HFFc6 (cell line): ENCODE measurements at regions not wholly inside any gene's neighbourhood (a gene's known extent, or its start where the extent isn't known, plus 50 kb on each side); places are given as distances from the start of the nearest gene placed in this dataset.

Experiments
- DNase-seq: peaks from one replicate; pipeline ENCODE4 v3.0.0-alpha.2; 2018
- H3K27ac Mint-ChIP-seq: 2 replicates; pipeline ENCODE4 v1.8.0; 2020; ENCODE audit warnings: mild to moderate bottlenecking, mixed read lengths
- H3K27me3 Mint-ChIP-seq: 2 replicates; pipeline ENCODE4 v1.8.0; 2021; ENCODE audit warnings: mild to moderate bottlenecking, moderate library complexity, mixed read lengths; ENCODE audit not compliant: insufficient read depth
- H3K36me3 Mint-ChIP-seq: 2 replicates; pipeline ENCODE4 v1.8.0; 2021; ENCODE audit warnings: low read depth, mixed read lengths
- H3K4me1 Mint-ChIP-seq: 2 replicates; pipeline ENCODE4 v1.8.0; 2020; ENCODE audit warnings: low read depth, mixed read lengths
- H3K4me3 Mint-ChIP-seq: 2 replicates; pipeline ENCODE4 v1.8.0; 2020; ENCODE audit warnings: mild to moderate bottlenecking, moderate library complexity, mixed read lengths
- H3K9me3 Mint-ChIP-seq: 2 replicates; pipeline ENCODE4 v1.8.0; 2020; ENCODE audit warnings: mild to moderate bottlenecking, mixed read lengths
- TF ChIP-seq, protein P1 (sequence below): fragments of 200-600 bp; sonication (generic); IDR thresholded peaks from 2 replicates; pipeline ENCODE4 v1.5.0; 2021; ENCODE audit warnings: antibody characterized with exemption, mild to moderate bottlenecking

DNA sequence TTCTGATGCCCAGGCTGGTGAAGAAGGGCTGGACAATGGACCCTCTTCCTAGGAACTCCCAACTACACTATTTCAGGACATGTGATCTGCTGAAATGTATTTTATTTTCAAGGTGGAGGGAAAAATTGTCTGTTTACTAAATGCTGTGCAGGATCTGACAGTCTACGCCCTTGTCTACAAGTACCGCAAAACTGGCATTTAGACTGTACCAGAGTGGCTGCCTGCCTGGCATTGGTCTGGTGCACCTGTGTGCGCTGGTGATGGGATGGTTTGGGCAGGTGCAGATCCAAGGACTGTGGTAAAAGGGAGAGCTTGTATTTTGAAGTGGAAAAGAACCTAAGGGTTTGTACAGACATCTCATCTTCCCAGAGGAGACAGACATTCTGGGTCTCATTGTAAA, 79.7 kb downstream of the AIPL1 start:
- H3K27ac Mint-ChIP-seq = no peak overlapping the region
- TF ChIP-seq, protein P1, sequence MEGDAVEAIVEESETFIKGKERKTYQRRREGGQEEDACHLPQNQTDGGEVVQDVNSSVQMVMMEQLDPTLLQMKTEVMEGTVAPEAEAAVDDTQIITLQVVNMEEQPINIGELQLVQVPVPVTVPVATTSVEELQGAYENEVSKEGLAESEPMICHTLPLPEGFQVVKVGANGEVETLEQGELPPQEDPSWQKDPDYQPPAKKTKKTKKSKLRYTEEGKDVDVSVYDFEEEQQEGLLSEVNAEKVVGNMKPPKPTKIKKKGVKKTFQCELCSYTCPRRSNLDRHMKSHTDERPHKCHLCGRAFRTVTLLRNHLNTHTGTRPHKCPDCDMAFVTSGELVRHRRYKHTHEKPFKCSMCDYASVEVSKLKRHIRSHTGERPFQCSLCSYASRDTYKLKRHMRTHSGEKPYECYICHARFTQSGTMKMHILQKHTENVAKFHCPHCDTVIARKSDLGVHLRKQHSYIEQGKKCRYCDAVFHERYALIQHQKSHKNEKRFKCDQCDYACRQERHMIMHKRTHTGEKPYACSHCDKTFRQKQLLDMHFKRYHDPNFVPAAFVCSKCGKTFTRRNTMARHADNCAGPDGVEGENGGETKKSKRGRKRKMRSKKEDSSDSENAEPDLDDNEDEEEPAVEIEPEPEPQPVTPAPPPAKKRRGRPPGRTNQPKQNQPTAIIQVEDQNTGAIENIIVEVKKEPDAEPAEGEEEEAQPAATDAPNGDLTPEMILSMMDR = no peak
- no peaks in the 10 kb centered on the region for H3K36me3 Mint-ChIP-seq
- DNase-seq = no peak
- peaks cover 10% of the 10 kb centered on the region for H3K27me3 Mint-ChIP-seq
- no peak overlapping the region for H3K4me3 Mint-ChIP-seq
- peaks cover 4% of the 10 kb centered on the region for H3K9me3 Mint-ChIP-seq
- no peaks in the 10 kb centered on the region for H3K4me1 Mint-ChIP-seq

DNA sequence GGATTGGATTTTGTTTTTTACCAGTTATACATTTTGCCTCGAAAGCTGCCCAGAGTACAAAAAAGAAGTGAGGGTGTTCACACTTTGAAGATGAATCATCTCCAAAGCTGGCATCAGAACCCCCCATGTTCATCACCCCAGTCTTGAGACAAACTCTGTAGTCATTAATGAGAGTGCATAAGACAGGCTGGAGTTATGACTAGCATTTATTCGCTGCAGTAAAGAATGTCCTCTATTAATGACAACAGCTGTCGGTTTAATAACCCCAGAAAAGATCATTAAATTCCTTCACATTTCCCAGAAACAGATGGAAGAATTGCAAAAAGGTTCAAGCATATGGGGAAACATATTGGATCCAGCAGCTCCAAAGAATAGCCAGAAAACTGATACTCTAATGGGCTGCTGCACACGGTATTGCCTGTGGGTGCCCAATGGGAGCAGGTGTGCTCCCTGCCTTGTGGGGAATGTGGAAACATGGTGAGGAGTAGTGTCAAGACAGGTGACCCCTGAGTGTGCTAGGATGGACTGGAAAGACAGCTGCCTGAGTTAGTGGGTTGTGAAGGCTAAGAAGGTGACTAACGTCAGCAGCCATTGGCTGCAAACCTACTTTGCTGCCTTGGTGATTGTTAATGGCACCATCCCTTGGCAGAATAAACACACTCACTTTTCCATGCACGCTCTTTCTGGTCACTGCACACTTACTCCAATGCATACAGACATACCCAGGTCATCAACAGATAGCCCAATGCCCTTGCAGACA, 81.9 kb downstream of the AIPL1 start:
- DNase-seq = no peak
- no peaks in the 10 kb centered on the region for H3K4me1 Mint-ChIP-seq
- H3K27ac Mint-ChIP-seq = no peak overlapping the region
- TF ChIP-seq, protein P1 = no peak
- no peak overlapping the region for H3K4me3 Mint-ChIP-seq
- no peaks in the 10 kb centered on the region for H3K36me3 Mint-ChIP-seq
- peaks cover 5% of the 10 kb centered on the region for H3K27me3 Mint-ChIP-seq
- H3K9me3 Mint-ChIP-seq = peaks cover 4% of the 10 kb centered on the region

DNA sequence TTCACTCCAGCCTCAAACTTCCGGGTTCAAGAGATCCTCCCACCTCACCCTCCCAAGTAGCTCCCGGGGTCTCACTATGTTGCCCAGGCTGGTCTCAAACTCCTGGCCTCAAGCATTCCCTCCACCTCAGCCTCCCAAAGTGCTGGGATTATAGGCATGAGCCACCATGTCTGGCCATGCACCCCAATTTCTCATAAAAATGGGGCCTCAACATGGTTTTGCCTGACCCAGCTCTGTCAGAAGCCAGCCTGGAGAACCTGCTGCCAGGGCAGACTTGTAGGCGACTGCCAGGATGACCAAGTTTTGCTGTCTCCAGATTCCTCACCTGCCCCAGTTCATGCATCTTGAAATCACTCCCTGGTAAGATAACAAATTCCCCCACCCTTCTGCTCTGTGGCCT, 82.9 kb downstream of the AIPL1 start:
- DNase-seq = no peak

DNA sequence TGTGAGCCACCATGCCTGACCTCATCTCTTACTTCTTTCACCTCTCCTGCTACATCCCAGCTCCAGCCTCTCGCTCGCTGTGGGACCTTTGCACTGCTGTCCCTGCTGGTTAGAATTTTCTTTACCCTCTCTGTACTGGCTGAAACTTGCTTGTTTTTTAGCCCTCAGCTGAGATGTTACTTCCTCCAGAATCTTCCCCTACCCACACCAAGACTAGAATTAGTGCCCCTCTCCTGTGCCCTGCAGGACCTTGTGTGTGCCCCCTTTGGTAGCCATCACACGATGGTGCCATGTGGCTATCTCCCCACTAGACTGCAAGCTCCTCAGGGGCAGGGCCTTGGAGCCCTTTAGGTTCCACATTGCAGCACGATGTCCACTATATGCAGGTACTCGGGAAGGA, 84.1 kb downstream of the AIPL1 start:
- TF ChIP-seq, protein P1 = no peak
- peaks cover 4% of the 10 kb centered on the region for H3K27me3 Mint-ChIP-seq
- no peaks in the 10 kb centered on the region for H3K36me3 Mint-ChIP-seq
- H3K9me3 Mint-ChIP-seq = peaks cover 4% of the 10 kb centered on the region
- no peaks in the 10 kb centered on the region for H3K4me1 Mint-ChIP-seq
- no peak overlapping the region for H3K4me3 Mint-ChIP-seq
- H3K27ac Mint-ChIP-seq = no peak overlapping the region
- DNase-seq = no peak

More for the DNA sequence above, 82.9 kb downstream of the AIPL1 start:
- H3K4me3 Mint-ChIP-seq = no peak overlapping the region
- H3K36me3 Mint-ChIP-seq = no peaks in the 10 kb centered on the region
- H3K9me3 Mint-ChIP-seq = peaks cover 4% of the 10 kb centered on the region
- H3K27me3 Mint-ChIP-seq = peaks cover 4% of the 10 kb centered on the region
- TF ChIP-seq, protein P1 = no peak
- no peak overlapping the region for H3K27ac Mint-ChIP-seq
- no peaks in the 10 kb centered on the region for H3K4me1 Mint-ChIP-seq

DNA sequence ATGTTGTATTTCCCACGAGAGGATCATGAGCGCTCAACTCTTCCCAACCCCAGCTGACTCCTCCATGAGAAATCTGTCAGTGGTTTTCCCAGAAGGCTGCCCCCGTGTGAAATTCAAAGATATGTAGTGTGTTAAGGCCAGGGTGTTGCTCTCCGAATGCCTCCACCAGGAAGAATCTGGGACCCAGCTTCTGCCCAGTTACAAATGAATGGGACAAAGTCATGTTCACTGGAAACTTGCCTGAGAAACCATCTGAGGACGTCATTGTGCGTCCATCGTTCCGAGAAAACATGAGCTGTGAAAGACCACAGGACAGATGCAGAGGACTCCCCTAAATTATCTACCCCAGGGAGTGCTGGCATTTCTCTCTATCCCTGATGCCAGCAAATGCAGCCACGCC, 86.0 kb downstream of the AIPL1 start:
- Mint-ChIP-seq H3K27me3 (peaks cover 5% of the 10 kb centered on the region), H3K36me3 (no peaks in the 10 kb centered on the region)
- TF ChIP-seq, protein P1 = no peak

More for the DNA sequence above, 86.0 kb downstream of the AIPL1 start:
- H3K4me1 Mint-ChIP-seq = no peaks in the 10 kb centered on the region
- no peak for DNase-seq
- peaks cover 4% of the 10 kb centered on the region for H3K9me3 Mint-ChIP-seq
- H3K4me3 Mint-ChIP-seq = no peak overlapping the region
- no peak overlapping the region for H3K27ac Mint-ChIP-seq
